HepG2 (cell line): ENCODE measurements at regions not wholly inside any gene's neighbourhood (a gene's known extent, or its start where the extent isn't known, plus 50 kb on each side); places are given as distances from the start of the nearest gene placed in this dataset.

Experiments
- ATAC-seq: fragments of 200-7000 bp; cut with Tn5 transposase; 3 replicates; pipeline ENCODE4 v1.9.1; 2020; ENCODE audit warnings: mild to moderate bottlenecking, moderate library complexity
- BruUV-seq: library from RNA; stranded (reverse); fragments of 400-500 nt; replicated peaks from 2 replicates; lab custom pipeline; 2021; lab: Mats Ljungman, UMichigan
- CTCF ChIA-PET: fragments of 300-600 bp; formaldehyde crosslinking; extraction: SDS; loops from one replicate; lab custom pipeline; 2021; ENCODE audit warnings: low total read pairs, inconsistent platforms, low intra/inter-chr PET ratio; lab: Yijun Ruan, JAX
- POLR2A ChIA-PET: fragments of 350-600 bp; sonication (Branson Sonifier 250); formaldehyde crosslinking; loops from one replicate; lab custom pipeline; 2020; ENCODE audit warnings: antibody characterized with exemption, inconsistent platforms; lab: Yijun Ruan, JAX
- DNase-seq: peaks from one replicate; pipeline ENCODE4 v3.0.0-alpha.2; 2015; ENCODE audit warnings: low spot score
- FAIRE-seq: peaks from 3 replicates; lab custom pipeline; 2011; peaks lifted over from hg19 to GRCh38; lab: Jason Lieb, UNC
- H2AFZ ChIP-seq: one replicate; pipeline ENCODE4 v1.6.1; 2011; ENCODE audit warnings: low read length, inconsistent platforms
- H3K27ac ChIP-seq: fragments of 300-600 bp; 3 replicates; pipeline ENCODE4 v1.8.0; 2011; ENCODE audit warnings: mixed run types, mild to moderate bottlenecking, mixed read lengths, low read length, inconsistent platforms; ENCODE audit not compliant: insufficient read depth; ENCODE audit errors: extremely low read length
- H3K27me3 ChIP-seq, 2 experiments: fragments of 200-600 bp in 1 of 2; 2 replicates in 1 of 2; 3 replicates in 1 of 2; pipeline versions ENCODE4 v1.6.0 to v1.8.0; 2011; ENCODE audit warnings: low read length in 2 of 2, mild to moderate bottlenecking in 2 of 2, moderate library complexity in 2 of 2, inconsistent platforms in 1 of 2; ENCODE audit not compliant: insufficient read depth in 2 of 2, control insufficient read depth in 1 of 2
- H3K36me3 ChIP-seq, 2 experiments: fragments of 200-600 bp in 1 of 2; replicated peaks in 1 of 2; 2 replicates in 1 of 2; 3 replicates in 1 of 2; pipeline versions ENCODE4 v1.5.1 to v1.8.0; 2011; ENCODE audit warnings: low read length in 2 of 2, inconsistent platforms in 1 of 2; ENCODE audit not compliant: insufficient read depth in 2 of 2, control insufficient read depth in 1 of 2
- H3K4me1 ChIP-seq: 2 replicates; pipeline ENCODE4 v1.5.1; 2012; ENCODE audit warnings: low read length, inconsistent platforms; ENCODE audit not compliant: insufficient read depth
- H3K4me2 ChIP-seq: 2 replicates; pipeline ENCODE4 v1.6.0; 2011; ENCODE audit warnings: low read depth, low read length, inconsistent platforms
- H3K4me3 ChIP-seq, 3 experiments: fragments of 200-600 bp in 1 of 3; sonication (generic), shearing (Covaris generic) in 1 of 3; replicated peaks in 1 of 3; 2 replicates each; pipeline ENCODE4 v1.5.1; 2011 to 2016; ENCODE audit warnings: low read length in 3 of 3, inconsistent platforms in 2 of 3, low read depth in 2 of 3, mild to moderate bottlenecking in 2 of 3, control low read depth in 1 of 3, mixed read lengths in 1 of 3; ENCODE audit not compliant: insufficient read depth in 1 of 3
- H3K79me2 ChIP-seq: one replicate; pipeline ENCODE4 v1.6.1; 2011; ENCODE audit warnings: low read length, inconsistent platforms; ENCODE audit not compliant: insufficient read depth
- H3K9ac ChIP-seq: 2 replicates; pipeline ENCODE4 v1.6.0; 2011; ENCODE audit warnings: mild to moderate bottlenecking, low read depth, low read length, inconsistent platforms; ENCODE audit not compliant: insufficient read depth
- H3K9me3 ChIP-seq: 2 replicates; pipeline ENCODE4 v1.5.1; 2012; ENCODE audit warnings: mild to moderate bottlenecking, low read length
- H4K20me1 ChIP-seq: 2 replicates; pipeline ENCODE4 v1.6.0; 2011; ENCODE audit warnings: inconsistent platforms, mild to moderate bottlenecking, low read length, moderate library complexity; ENCODE audit not compliant: insufficient read depth
- CAMTA2 ChIP-seq: sonication (generic); formaldehyde crosslinking; IDR thresholded peaks from 2 replicates; pipeline ENCODE4 v1.4.0; 2020; ENCODE audit warnings: mild to moderate bottlenecking, missing genetic modification reagents, borderline replicate concordance
- CENPT ChIP-seq: sonication (generic); formaldehyde crosslinking; IDR thresholded peaks from 2 replicates; pipeline ENCODE4 v1.8.0; 2022; ENCODE audit warnings: low read depth, mild to moderate bottlenecking, moderate library complexity, missing genetic modification reagents
- DNMT3B ChIP-seq: conservative IDR thresholded peaks from 2 replicates; pipeline ENCODE4 v1.6.1; 2016; ENCODE audit warnings: missing biosample characterization, control low read depth
- EZH2 ChIP-seq: conservative IDR thresholded peaks from 2 replicates; pipeline ENCODE4 v1.6.1; 2012; ENCODE audit warnings: mild to moderate bottlenecking, low read depth, low read length, moderate library complexity
- NR2F6 ChIP-seq, 2 experiments: IDR thresholded peaks; 2 replicates each; pipeline ENCODE4 v1.6.1; 2016; ENCODE audit warnings: antibody characterized with exemption in 1 of 2, mild to moderate bottlenecking in 1 of 2
- PPARG ChIP-seq: conservative IDR thresholded peaks from 2 replicates; pipeline ENCODE4 v1.6.1; 2016; ENCODE audit warnings: missing biosample characterization, missing genetic modification reagents
- SYNCRIP ChIP-seq: fragments of 200-400 bp; formaldehyde crosslinking; IDR thresholded peaks from 2 replicates; pipeline ENCODE4 v1.6.1; 2018; ENCODE audit warnings: mild to moderate bottlenecking, low read depth, low read length; ENCODE audit not compliant: insufficient read depth
- TBX3 ChIP-seq: fragments of 450-650 bp; IDR thresholded peaks from 2 replicates; pipeline ENCODE4 v1.6.1; 2017; ENCODE audit warnings: antibody characterized with exemption, mild to moderate bottlenecking, inconsistent platforms, borderline replicate concordance
- THYN1 ChIP-seq: sonication (generic); formaldehyde crosslinking; IDR thresholded peaks from 2 replicates; pipeline ENCODE4 v1.8.1; 2023; ENCODE audit warnings: low read depth, mild to moderate bottlenecking, moderate library complexity, missing genetic modification reagents, borderline replicate concordance
- ZBTB34 ChIP-seq: sonication (generic); formaldehyde crosslinking; IDR thresholded peaks from 2 replicates; pipeline ENCODE4 v1.8.0; 2022; ENCODE audit warnings: mild to moderate bottlenecking, missing genetic modification reagents
- ZNF446 ChIP-seq: sonication (generic); formaldehyde crosslinking; IDR thresholded peaks from 2 replicates; pipeline ENCODE4 v1.5.0; 2020; ENCODE audit warnings: mild to moderate bottlenecking, missing genetic modification reagents
- ZNF484 ChIP-seq: sonication (generic); formaldehyde crosslinking; IDR thresholded peaks from 2 replicates; pipeline ENCODE4 v1.5.1; 2020; ENCODE audit warnings: mild to moderate bottlenecking, low read depth, missing genetic modification reagents, borderline replicate concordance
- ZNF501 ChIP-seq: sonication (generic); formaldehyde crosslinking; IDR thresholded peaks from 2 replicates; pipeline ENCODE4 v1.5.1; 2020; ENCODE audit warnings: mild to moderate bottlenecking, moderate library complexity, missing genetic modification reagents
- ZNF563 ChIP-seq: sonication (generic); formaldehyde crosslinking; IDR thresholded peaks from 2 replicates; pipeline ENCODE4 v1.8.0; 2022; ENCODE audit warnings: mild to moderate bottlenecking, moderate library complexity, missing genetic modification reagents
- WGBS: methylation state at CpG from one replicate; pipeline ENCODE4 v1.1.6; 2017; ENCODE audit warnings: low lambda C conversion rate; 5-methylcytosine and 5-hydroxymethylcytosine counted together
- in situ Hi-C: cut with HindIII; loops from 2 replicates; pipeline ENCODE4 v1.10.0; 2017; ENCODE audit warnings: low pct_unique_long_range_greater_than_20kb; ENCODE audit not compliant: extremely low pct_ligation_motif_present
- intact Hi-C: fragments of 100-400 bp; cut with micrococcal nuclease; formaldehyde crosslinking; loops from one replicate; pipeline ENCODE4 v1.10.0; 2022; ENCODE audit not compliant: unreplicated experiment
- TF ChIP-seq, protein P1 (sequence below): sonication (generic); formaldehyde crosslinking; IDR thresholded peaks from 2 replicates; pipeline ENCODE4 v1.5.1; 2020; ENCODE audit warnings: mild to moderate bottlenecking, missing genetic modification reagents
- TF ChIP-seq, protein P2 (sequence below): sonication (generic); formaldehyde crosslinking; IDR thresholded peaks from 2 replicates; pipeline ENCODE4 v1.4.0; 2020; ENCODE audit warnings: mild to moderate bottlenecking, missing genetic modification reagents

- no peaks in the 10 kb centered on the region for H3K27me3 ChIP-seq
- ChIA-PET POLR2A (no interaction called here), CTCF (no interaction called here)
- H2AFZ ChIP-seq, result no peak overlapping the region
- no peaks in the 10 kb centered on the region for H3K4me1 ChIP-seq
- no peak overlapping the region for H3K27ac ChIP-seq
- ATAC-seq (no peak), DNase-seq (no peak), FAIRE-seq (no peak)
- intact Hi-C loops, result no loop called here
- TF ChIP-seq DNMT3B (CRISPR knock-in tag), result no peak
- TF ChIP-seq NR2F6 (IDR thresholded peaks at IDR 0.05), result no peak
- TF ChIP-seq NR2F6 (CRISPR knock-in tag; IDR thresholded peaks at IDR 0.05), result no peak
- TF ChIP-seq, protein P1, sequence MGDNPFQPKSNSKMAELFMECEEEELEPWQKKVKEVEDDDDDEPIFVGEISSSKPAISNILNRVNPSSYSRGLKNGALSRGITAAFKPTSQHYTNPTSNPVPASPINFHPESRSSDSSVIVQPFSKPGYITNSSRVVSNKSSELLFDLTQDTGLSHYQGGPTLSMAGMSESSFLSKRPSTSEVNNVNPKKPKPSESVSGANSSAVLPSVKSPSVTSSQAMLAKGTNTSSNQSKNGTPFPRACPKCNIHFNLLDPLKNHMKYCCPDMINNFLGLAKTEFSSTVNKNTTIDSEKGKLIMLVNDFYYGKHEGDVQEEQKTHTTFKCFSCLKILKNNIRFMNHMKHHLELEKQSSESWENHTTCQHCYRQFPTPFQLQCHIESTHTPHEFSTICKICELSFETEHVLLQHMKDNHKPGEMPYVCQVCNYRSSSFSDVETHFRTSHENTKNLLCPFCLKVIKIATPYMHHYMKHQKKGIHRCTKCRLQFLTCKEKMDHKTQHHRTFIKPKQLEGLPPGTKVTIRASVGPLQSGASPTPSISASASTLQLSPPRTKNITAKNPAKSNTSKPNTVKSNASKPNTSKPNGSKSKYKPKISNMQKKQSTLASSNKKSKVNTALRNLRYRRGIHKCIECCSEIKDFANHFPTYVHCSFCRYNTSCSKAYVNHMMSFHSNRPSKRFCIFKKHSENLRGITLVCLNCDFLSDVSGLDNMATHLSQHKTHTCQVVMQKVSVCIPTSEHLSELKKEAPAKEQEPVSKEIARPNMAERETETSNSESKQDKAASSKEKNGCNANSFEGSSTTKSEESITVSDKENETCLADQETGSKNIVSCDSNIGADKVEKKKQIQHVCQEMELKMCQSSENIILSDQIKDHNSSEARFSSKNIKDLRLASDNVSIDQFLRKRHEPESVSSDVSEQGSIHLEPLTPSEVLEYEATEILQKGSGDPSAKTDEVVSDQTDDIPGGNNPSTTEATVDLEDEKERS (CRISPR knock-in tag), result no peak
- no peak for TF ChIP-seq CENPT
- TF ChIP-seq TBX3, result no peak
- TF ChIP-seq, protein P2, sequence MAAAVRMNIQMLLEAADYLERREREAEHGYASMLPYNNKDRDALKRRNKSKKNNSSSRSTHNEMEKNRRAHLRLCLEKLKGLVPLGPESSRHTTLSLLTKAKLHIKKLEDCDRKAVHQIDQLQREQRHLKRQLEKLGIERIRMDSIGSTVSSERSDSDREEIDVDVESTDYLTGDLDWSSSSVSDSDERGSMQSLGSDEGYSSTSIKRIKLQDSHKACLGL (CRISPR knock-in tag), result no peak
- no peak for TF ChIP-seq ZNF563 (CRISPR knock-in tag)
- no peak for TF ChIP-seq ZNF501 (CRISPR knock-in tag)
- TF ChIP-seq CAMTA2, result no peak
- TF ChIP-seq SYNCRIP, result no peak
- TF ChIP-seq EZH2, result no peak
- no peak for TF ChIP-seq PPARG (CRISPR knock-in tag)
- no peak for TF ChIP-seq ZNF484
- no peak for TF ChIP-seq THYN1
- no peak for TF ChIP-seq ZBTB34 (CRISPR knock-in tag)
- TF ChIP-seq ZNF446, result no peak
- no peaks in the 10 kb centered on the region for H3K79me2 ChIP-seq
- no peaks in the 10 kb centered on the region for H3K9me3 ChIP-seq
- in situ Hi-C loops, result no loop called here
- H4K20me1 ChIP-seq, result no peaks in the 10 kb centered on the region
- no peak overlapping the region for H3K4me3 ChIP-seq
- 1% methylated on average over 3 of the region's 3 CpGs for WGBS
- H3K36me3 ChIP-seq, result no peaks in the 10 kb centered on the region
- no peak overlapping the region for H3K9ac ChIP-seq
- no peak overlapping the region for H3K4me2 ChIP-seq
- BruUV-seq, result no TSS peak
Measured at GRCh38 chr5:105773241-105773640, 1897.5 kb downstream of the EFNA5 start.
